OCI-LY1 (cell line): ENCODE measurements at regions not wholly inside any gene's neighbourhood (a gene's known extent, or its start where the extent isn't known, plus 50 kb on each side); places are given as distances from the start of the nearest gene placed in this dataset.

Experiments
- EZH2 ChIP-seq: fragments of 200-600 bp; sonication (generic), shearing (Covaris generic); IDR thresholded peaks from 2 replicates; pipeline ENCODE4 v1.8.0; 2017; ENCODE audit warnings: borderline replicate concordance, mixed run types, mild to moderate bottlenecking, antibody characterized with exemption, low read length, moderate library complexity, mixed read lengths
- TF ChIP-seq, protein P1 (sequence below): fragments of 200-600 bp; sonication (generic), shearing (Covaris generic); IDR thresholded peaks from 2 replicates; pipeline ENCODE4 v1.5.1; 2017; ENCODE audit warnings: mild to moderate bottlenecking, antibody characterized with exemption, low read length, moderate library complexity, mixed read lengths

DNA sequence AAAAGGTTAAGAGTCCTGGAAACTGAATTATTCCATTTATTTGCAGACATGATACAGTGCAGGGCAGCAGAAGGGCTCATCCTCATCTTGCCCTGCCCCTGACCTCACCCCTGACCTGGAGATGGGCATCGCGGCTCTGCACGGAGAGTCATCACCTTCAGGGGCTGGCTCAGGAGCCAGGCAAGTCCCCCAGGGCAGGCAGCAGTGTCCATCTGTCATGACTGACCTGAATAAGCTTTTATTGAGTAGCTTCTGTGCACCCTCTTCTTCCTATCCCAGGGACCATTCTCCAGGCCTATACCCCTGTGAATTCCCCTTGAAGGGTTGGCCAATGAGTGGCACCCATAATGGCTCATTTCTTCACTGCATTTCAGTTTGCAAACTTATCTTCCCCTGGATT lies 484.2 kb downstream of the ZNF536 start:
- TF ChIP-seq, protein P1, sequence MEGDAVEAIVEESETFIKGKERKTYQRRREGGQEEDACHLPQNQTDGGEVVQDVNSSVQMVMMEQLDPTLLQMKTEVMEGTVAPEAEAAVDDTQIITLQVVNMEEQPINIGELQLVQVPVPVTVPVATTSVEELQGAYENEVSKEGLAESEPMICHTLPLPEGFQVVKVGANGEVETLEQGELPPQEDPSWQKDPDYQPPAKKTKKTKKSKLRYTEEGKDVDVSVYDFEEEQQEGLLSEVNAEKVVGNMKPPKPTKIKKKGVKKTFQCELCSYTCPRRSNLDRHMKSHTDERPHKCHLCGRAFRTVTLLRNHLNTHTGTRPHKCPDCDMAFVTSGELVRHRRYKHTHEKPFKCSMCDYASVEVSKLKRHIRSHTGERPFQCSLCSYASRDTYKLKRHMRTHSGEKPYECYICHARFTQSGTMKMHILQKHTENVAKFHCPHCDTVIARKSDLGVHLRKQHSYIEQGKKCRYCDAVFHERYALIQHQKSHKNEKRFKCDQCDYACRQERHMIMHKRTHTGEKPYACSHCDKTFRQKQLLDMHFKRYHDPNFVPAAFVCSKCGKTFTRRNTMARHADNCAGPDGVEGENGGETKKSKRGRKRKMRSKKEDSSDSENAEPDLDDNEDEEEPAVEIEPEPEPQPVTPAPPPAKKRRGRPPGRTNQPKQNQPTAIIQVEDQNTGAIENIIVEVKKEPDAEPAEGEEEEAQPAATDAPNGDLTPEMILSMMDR: no peak
- TF ChIP-seq EZH2: no peak
